GM12878 (cell line): ENCODE measurements at regions not wholly inside any gene's neighbourhood (a gene's known extent, or its start where the extent isn't known, plus 50 kb on each side); places are given as distances from the start of the nearest gene placed in this dataset.

Experiments used
- CTCF ChIP-seq, 3 experiments: IDR thresholded peaks in 2 of 3; conservative IDR thresholded peaks in 1 of 3; 2 replicates each; pipeline ENCODE4 v1.5.1; 2011; ENCODE audit warnings: low read depth in 3 of 3, low read length in 3 of 3, mild to moderate bottlenecking in 3 of 3, control low read depth in 2 of 3, moderate library complexity in 2 of 3, inconsistent platforms in 1 of 3, mixed read lengths in 1 of 3; ENCODE audit not compliant: control insufficient read depth in 2 of 3, insufficient read depth in 1 of 3; ENCODE audit errors: extremely low read depth in 1 of 3
- POLR2AphosphoS5 ChIP-seq: IDR thresholded peaks from 2 replicates; pipeline ENCODE4 v1.6.1; 2011; ENCODE audit warnings: mild to moderate bottlenecking, low read length, inconsistent platforms
- ZZZ3 ChIP-seq: IDR thresholded peaks from 2 replicates; pipeline ENCODE4 v1.6.1; 2011; ENCODE audit warnings: low read depth; ENCODE audit not compliant: control insufficient read depth, insufficient read length

- TF ChIP-seq POLR2AphosphoS5 (no peak), CTCF (IDR thresholded peaks at IDR 0.05 in 2 of 3, conservative IDR thresholded peaks at IDR 0.05 in 1 of 3; ENCODE audit: control insufficient read depth in 2 of 3, extremely low read depth in 1 of 3, insufficient read depth in 1 of 3, low read depth in 3 of 3, low read length in 3 of 3) (no peak), ZZZ3 (no peak)
Measured at GRCh38 chr3:145032791-145033190, 1061.2 kb downstream of the DIPK2A start.
